Neural progenitor cell (in vitro differentiated cells): ENCODE measurements at regions not wholly inside any gene's neighbourhood (a gene's known extent, or its start where the extent isn't known, plus 50 kb on each side); places are given as distances from the start of the nearest gene placed in this dataset.

Source experiments
- EZH2 ChIP-seq: fragments of 200-600 bp; sonication (generic); IDR thresholded peaks from 2 replicates; pipeline ENCODE4 v1.6.1; 2017; ENCODE audit warnings: antibody characterized with exemption, mild to moderate bottlenecking, moderate library complexity
- TF ChIP-seq, protein P1 (sequence below): fragments of 200-600 bp; sonication (generic); IDR thresholded peaks from 2 replicates; pipeline ENCODE4 v1.5.1; 2017; ENCODE audit warnings: antibody characterized with exemption, mild to moderate bottlenecking

DNA sequence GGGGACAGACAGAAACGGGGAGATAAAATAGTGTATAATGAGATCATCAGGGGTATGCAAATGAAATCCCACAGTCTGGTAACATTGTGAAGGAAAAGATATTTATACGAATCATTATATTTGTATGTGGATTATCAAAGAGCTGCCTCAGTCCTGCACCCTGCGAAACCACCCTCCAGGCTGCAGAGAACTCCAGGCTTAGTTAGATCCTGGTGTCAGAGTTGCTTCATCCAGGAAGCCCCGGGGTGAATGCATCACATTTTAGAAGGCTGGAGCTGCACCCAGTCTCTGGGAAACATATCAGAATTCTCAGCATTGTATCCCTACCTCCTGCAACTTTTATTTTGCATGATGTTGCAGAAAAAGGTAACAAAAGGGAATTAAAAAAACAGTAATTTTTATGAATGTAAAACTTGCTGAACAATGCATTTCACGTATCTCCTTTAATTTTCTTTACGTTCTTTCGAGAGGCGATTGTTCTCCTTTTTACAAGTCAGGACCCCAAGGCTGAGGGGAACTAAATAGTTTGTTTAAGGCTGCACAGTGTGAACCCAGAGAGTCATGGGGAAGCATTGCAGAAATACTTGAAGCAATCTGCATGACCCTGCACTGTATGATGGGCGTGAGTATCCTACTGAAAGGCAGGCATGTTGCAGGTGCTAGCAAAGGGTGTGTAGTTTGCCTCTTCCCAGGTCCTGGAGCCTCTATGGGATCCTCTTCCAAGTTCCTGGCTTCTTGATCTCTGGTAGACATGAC, 299.5 kb upstream of the CLNK start:
- TF ChIP-seq, protein P1, sequence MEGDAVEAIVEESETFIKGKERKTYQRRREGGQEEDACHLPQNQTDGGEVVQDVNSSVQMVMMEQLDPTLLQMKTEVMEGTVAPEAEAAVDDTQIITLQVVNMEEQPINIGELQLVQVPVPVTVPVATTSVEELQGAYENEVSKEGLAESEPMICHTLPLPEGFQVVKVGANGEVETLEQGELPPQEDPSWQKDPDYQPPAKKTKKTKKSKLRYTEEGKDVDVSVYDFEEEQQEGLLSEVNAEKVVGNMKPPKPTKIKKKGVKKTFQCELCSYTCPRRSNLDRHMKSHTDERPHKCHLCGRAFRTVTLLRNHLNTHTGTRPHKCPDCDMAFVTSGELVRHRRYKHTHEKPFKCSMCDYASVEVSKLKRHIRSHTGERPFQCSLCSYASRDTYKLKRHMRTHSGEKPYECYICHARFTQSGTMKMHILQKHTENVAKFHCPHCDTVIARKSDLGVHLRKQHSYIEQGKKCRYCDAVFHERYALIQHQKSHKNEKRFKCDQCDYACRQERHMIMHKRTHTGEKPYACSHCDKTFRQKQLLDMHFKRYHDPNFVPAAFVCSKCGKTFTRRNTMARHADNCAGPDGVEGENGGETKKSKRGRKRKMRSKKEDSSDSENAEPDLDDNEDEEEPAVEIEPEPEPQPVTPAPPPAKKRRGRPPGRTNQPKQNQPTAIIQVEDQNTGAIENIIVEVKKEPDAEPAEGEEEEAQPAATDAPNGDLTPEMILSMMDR: no peak
- TF ChIP-seq EZH2: no peak
